H9 (cell line): ENCODE measurements at regions not wholly inside any gene's neighbourhood (a gene's known extent, or its start where the extent isn't known, plus 50 kb on each side); places are given as distances from the start of the nearest gene placed in this dataset.

ENCODE experiments used
- DNase-seq: peaks from one replicate; pipeline ENCODE4 v3.0.0-alpha.2; 2017
- H2AFZ ChIP-seq: one replicate; pipeline ENCODE4 v1.6.1; 2013; ENCODE audit warnings: mild to moderate bottlenecking, low read length, control low read depth, moderate library complexity
- H2AK5ac ChIP-seq: 2 replicates; pipeline ENCODE4 v1.6.1; 2013; ENCODE audit warnings: low read length, control low read depth, mixed read lengths; ENCODE audit not compliant: insufficient read length
- H2BK120ac ChIP-seq: one replicate; pipeline ENCODE4 v1.6.1; 2013; ENCODE audit warnings: low read depth, mild to moderate bottlenecking, low read length, control low read depth, inconsistent platforms; ENCODE audit not compliant: poor library complexity, severe bottlenecking
- H2BK12ac ChIP-seq: 2 replicates; pipeline ENCODE4 v1.6.1; 2013; ENCODE audit warnings: low read length, control low read depth, mixed read lengths, low read depth; ENCODE audit not compliant: insufficient read length
- H2BK15ac ChIP-seq: 2 replicates; pipeline ENCODE4 v1.6.1; 2013; ENCODE audit warnings: low read depth, low read length, control low read depth
- H2BK20ac ChIP-seq: one replicate; pipeline ENCODE4 v1.6.1; 2013; ENCODE audit warnings: low read depth, mild to moderate bottlenecking, low read length, control low read depth, inconsistent platforms; ENCODE audit not compliant: poor library complexity, severe bottlenecking
- H2BK5ac ChIP-seq: 2 replicates; pipeline ENCODE4 v1.6.1; 2013; ENCODE audit warnings: low read length, control low read depth, mixed read lengths; ENCODE audit not compliant: insufficient read length
- H3K14ac ChIP-seq: 2 replicates; pipeline ENCODE4 v1.6.1; 2013; ENCODE audit warnings: low read length, control low read depth; ENCODE audit not compliant: insufficient read depth
- H3K18ac ChIP-seq: 2 replicates; pipeline ENCODE4 v1.6.1; 2013; ENCODE audit warnings: low read depth, mild to moderate bottlenecking, mixed read lengths, low read length, control low read depth; ENCODE audit not compliant: insufficient read length
- H3K23ac ChIP-seq: 2 replicates; pipeline ENCODE4 v1.6.1; 2013; ENCODE audit warnings: low read length, control low read depth, mixed read lengths, low read depth; ENCODE audit not compliant: insufficient read length
- H3K23me2 ChIP-seq: 2 replicates; pipeline ENCODE4 v1.6.1; 2013; ENCODE audit warnings: low read depth, mild to moderate bottlenecking, mixed read lengths, low read length, control low read depth; ENCODE audit not compliant: insufficient read length, poor library complexity, severe bottlenecking
- H3K27ac ChIP-seq: 2 replicates; pipeline ENCODE4 v1.5.1; 2013; ENCODE audit warnings: low read length, control low read depth, mixed read lengths, low read depth; ENCODE audit not compliant: insufficient read length
- H3K27me3 ChIP-seq: 2 replicates; pipeline ENCODE4 v1.6.1; 2013; ENCODE audit warnings: low read length, control low read depth, inconsistent platforms; ENCODE audit not compliant: insufficient read depth
- H3K4ac ChIP-seq: 2 replicates; pipeline ENCODE4 v1.6.1; 2013; ENCODE audit warnings: low read depth, mild to moderate bottlenecking, control low read depth, inconsistent platforms, low read length, moderate library complexity
- H3K4me1 ChIP-seq: 2 replicates; pipeline ENCODE4 v1.6.1; 2013; ENCODE audit warnings: low read length, control low read depth, inconsistent platforms; ENCODE audit not compliant: insufficient read depth
- H3K4me2 ChIP-seq: 2 replicates; pipeline ENCODE4 v1.6.1; 2013; ENCODE audit warnings: low read length, control low read depth, mixed read lengths; ENCODE audit not compliant: insufficient read length, insufficient read depth
- H3K56ac ChIP-seq: 2 replicates; pipeline ENCODE4 v1.6.1; 2013; ENCODE audit warnings: low read depth, mild to moderate bottlenecking, mixed read lengths, low read length, control low read depth; ENCODE audit not compliant: insufficient read length
- H3K79me1 ChIP-seq: 2 replicates; pipeline ENCODE4 v1.6.1; 2013; ENCODE audit warnings: low read depth, mild to moderate bottlenecking, moderate library complexity, low read length, control low read depth, inconsistent platforms; ENCODE audit not compliant: insufficient read depth, poor library complexity, severe bottlenecking
- H3K79me2 ChIP-seq: 2 replicates; pipeline ENCODE4 v1.6.1; 2013; ENCODE audit warnings: low read length, control low read depth, inconsistent platforms; ENCODE audit not compliant: insufficient read depth
- H3K9ac ChIP-seq: 2 replicates; pipeline ENCODE4 v1.6.1; 2013; ENCODE audit warnings: low read length, control low read depth, mixed read lengths; ENCODE audit not compliant: insufficient read length; ENCODE audit errors: extremely low read depth
- H3K9me3 ChIP-seq: one replicate; pipeline ENCODE4 v1.6.1; 2013; ENCODE audit warnings: low read depth, low read length, inconsistent platforms; ENCODE audit not compliant: control insufficient read depth
- H3T11ph ChIP-seq: one replicate; pipeline ENCODE4 v1.6.1; 2013; ENCODE audit warnings: mild to moderate bottlenecking, low read length, control low read depth, inconsistent platforms
- H4K20me1 ChIP-seq: one replicate; pipeline ENCODE4 v1.6.1; 2013; ENCODE audit not compliant: control insufficient read depth, insufficient read length, insufficient read depth
- H4K5ac ChIP-seq: 2 replicates; pipeline ENCODE4 v1.6.1; 2013; ENCODE audit warnings: low read depth, mild to moderate bottlenecking, mixed read lengths, low read length, control low read depth; ENCODE audit not compliant: insufficient read length
- H4K8ac ChIP-seq: replicated peaks from 2 replicates; pipeline ENCODE4 v1.6.1; 2013; ENCODE audit warnings: low read length, control low read depth, mixed read lengths, low read depth; ENCODE audit not compliant: insufficient read length
- H4K91ac ChIP-seq: 2 replicates; pipeline ENCODE4 v1.6.1; 2013; ENCODE audit warnings: low read depth, mild to moderate bottlenecking, moderate library complexity, mixed read lengths, low read length, control low read depth; ENCODE audit not compliant: insufficient read length
- H3K27ac Mint-ChIP-seq, 3 experiments: 2 replicates in 2 of 3; 3 replicates in 1 of 3; pipeline ENCODE4 v1.8.0; 2020 to 2021; ENCODE audit warnings: mixed read lengths in 3 of 3, mild to moderate bottlenecking in 1 of 3, moderate library complexity in 1 of 3
- H3K27me3 Mint-ChIP-seq: 2 replicates; pipeline ENCODE4 v1.8.0; 2021; ENCODE audit warnings: low read depth, mild to moderate bottlenecking, moderate library complexity, mixed read lengths
- H3K36me3 Mint-ChIP-seq, 3 experiments: 2 replicates in 2 of 3; 3 replicates in 1 of 3; pipeline ENCODE4 v1.8.0; 2020 to 2021; ENCODE audit warnings: low read depth in 3 of 3, mixed read lengths in 3 of 3; ENCODE audit not compliant: insufficient read depth in 1 of 3
- H3K4me1 Mint-ChIP-seq, 2 experiments: 2 replicates each; pipeline ENCODE4 v1.8.0; 2020; ENCODE audit warnings: mixed read lengths in 2 of 2
- H3K4me3 Mint-ChIP-seq, 2 experiments: 2 replicates in 1 of 2; 3 replicates in 1 of 2; pipeline ENCODE4 v1.8.0; 2020 to 2021; ENCODE audit warnings: mild to moderate bottlenecking in 2 of 2, mixed read lengths in 2 of 2, moderate library complexity in 1 of 2
- H3K9me3 Mint-ChIP-seq, 2 experiments: 2 replicates in 1 of 2; 3 replicates in 1 of 2; pipeline ENCODE4 v1.8.0; 2020; ENCODE audit warnings: mild to moderate bottlenecking in 2 of 2, mixed read lengths in 2 of 2, moderate library complexity in 1 of 2
- CTCF ChIP-seq: fragments of 200-600 bp; sonication (generic); conservative IDR thresholded peaks from 3 replicates; pipeline ENCODE4 v1.8.0; 2021; ENCODE audit warnings: antibody characterized with exemption, mild to moderate bottlenecking
- WGBS: extraction: QIAGEN DNeasy Blood & Tissue Kit; methylation state at CpG from one replicate; pipeline ENCODE4 v1.1.7; 2013; ENCODE audit warnings: missing lambda C conversion rate, low lambda C conversion rate, mixed read lengths; ENCODE audit not compliant: insufficient read length; ENCODE audit errors: extremely low coverage; 5-methylcytosine and 5-hydroxymethylcytosine counted together

GRCh38 chr20:61027218-61027617 lies 224.8 kb upstream of the CDH4 start:
- Histone ChIP-seq H3K79me1 (no peaks in the 10 kb centered on the region), H4K5ac (no peak overlapping the region), H3K23me2 (no peaks in the 10 kb centered on the region), H3K4ac (no peak overlapping the region), H3K18ac (no peak overlapping the region), H3T11ph (no peak overlapping the region), H3K4me2 (no peak overlapping the region), H4K8ac (no peak overlapping the region), H2AFZ (no peak overlapping the region), H2BK12ac (no peak overlapping the region), H2BK20ac (no peak overlapping the region), H3K4me1 (no peaks in the 10 kb centered on the region), H3K14ac (no peak overlapping the region), H2BK120ac (no peak overlapping the region), H3K56ac (no peak overlapping the region), H2BK15ac (no peak overlapping the region), H3K79me2 (no peaks in the 10 kb centered on the region), H3K9me3 (no peaks in the 10 kb centered on the region), H4K20me1 (no peaks in the 10 kb centered on the region), H4K91ac (no peak overlapping the region), H3K27ac (no peak overlapping the region), H3K23ac (no peak overlapping the region), H2BK5ac (no peak overlapping the region), H2AK5ac (no peak overlapping the region), H3K9ac (no peak overlapping the region), H3K27me3 (no peaks in the 10 kb centered on the region)
- Mint-ChIP-seq H3K36me3 (peaks cover 0 to 4% (median 0%) of the 10 kb centered on the region in 3 experiments; a peak in 1 of 7 replicates), H3K4me1 (no peaks in the 10 kb centered on the region), H3K27ac (no peak overlapping the region), H3K27me3 (peaks cover 61% of the 10 kb centered on the region), H3K9me3 (peaks cover 22 to 31% of the 10 kb centered on the region in 2 experiments; a peak in 4 of 5 replicates), H3K4me3 (no peak overlapping the region)
- no peak for TF ChIP-seq CTCF
- no CpG with 5 or more reads among the region's 4 CpGs for WGBS
- no peak for DNase-seq
